Tibial artery (tissue), 4 donors: ENCODE measurements at regions not wholly inside any gene's neighbourhood (a gene's known extent, or its start where the extent isn't known, plus 50 kb on each side); places are given as distances from the start of the nearest gene placed in this dataset.

Source experiments
- DNase-seq, 2 donors: peaks; one replicate each; pipeline ENCODE4 v3.0.0-alpha.2; 2019
- H3K27ac ChIP-seq, 2 donors: fragments of 200-600 bp; sonication (generic) in 1 of 2; 1 replicate in 1 of 2; 2 replicates in 1 of 2; pipeline ENCODE4 v1.5.1; 2018 to 2019; ENCODE audit warnings: mild to moderate bottlenecking in 1 of 2
- H3K27me3 ChIP-seq, 2 donors: fragments of 200-600 bp; sonication (generic) in 1 of 2; one replicate each; pipeline versions ENCODE4 v1.5.1 to v1.6.0; 2016 to 2019
- H3K36me3 ChIP-seq, 3 donors: fragments of 200-600 bp; sonication (generic) in 2 of 3; one replicate each; pipeline ENCODE4 v1.5.1; 2016 to 2019; ENCODE audit warnings: mild to moderate bottlenecking in 2 of 3
- H3K4me1 ChIP-seq, 4 donors: fragments of 200-600 bp; sonication (generic) in 2 of 4; 1 replicate in 3 of 4; 2 replicates in 1 of 4; pipeline ENCODE4 v1.5.1; 2016 to 2019
- H3K4me3 ChIP-seq, 2 donors: fragments of 200-600 bp; sonication (generic) in 1 of 2; 1 replicate in 1 of 2; 2 replicates in 1 of 2; pipeline ENCODE4 v1.5.1; 2018 to 2019; ENCODE audit warnings: mild to moderate bottlenecking in 2 of 2
- H3K9me3 ChIP-seq, 3 donors: fragments of 200-600 bp; sonication (generic) in 1 of 3; one replicate each; pipeline ENCODE4 v1.5.1; 2016 to 2019
- CTCF ChIP-seq, 2 experiments: fragments of 200-600 bp in 1 of 2; fragments of 450-650 bp in 1 of 2; IDR thresholded peaks; one replicate each; pipeline ENCODE4 v1.5.1; 2017 to 2019; ENCODE audit warnings: antibody characterized with exemption in 2 of 2, mild to moderate bottlenecking in 1 of 2, moderate library complexity in 1 of 2
- intact Hi-C: fragments of 100-400 bp; cut with DNase I; formaldehyde crosslinking; loops from one replicate; pipeline ENCODE4 v1.15.0; 2023; ENCODE audit warnings: low total_unique reads

- H3K4me1 ChIP-seq: no peaks in the 10 kb centered on the region
- no peaks in the 10 kb centered on the region for H3K36me3 ChIP-seq
- intact Hi-C loops: no loop called here
- no peak overlapping the region for H3K4me3 ChIP-seq
- no peak for DNase-seq
- H3K27me3 ChIP-seq: peaks cover 0 to 2% of the 10 kb centered on the region in 2 donors
- no peaks in the 10 kb centered on the region for H3K9me3 ChIP-seq
- H3K27ac ChIP-seq: no peak overlapping the region
- TF ChIP-seq CTCF (IDR thresholded peaks at IDR 0.05): no peak
These were observed 166.9 kb upstream of the SP4 start for GRCh38 chr7:21260939-21261338.

GRCh38 chr7:21261627-21262594 is 166.0 kb upstream of the SP4 start:
- DNase-seq: no peak
- Histone ChIP-seq H3K4me3 (no peak overlapping the region), H3K27me3 (no peaks in the 10 kb centered on the region), H3K4me1 (no peaks in the 10 kb centered on the region), H3K9me3 (no peaks in the 10 kb centered on the region), H3K36me3 (no peaks in the 10 kb centered on the region), H3K27ac (no peak overlapping the region)
- intact Hi-C loops: no loop called here
- peak in 1 of 2 experiments; percentile 15 for TF ChIP-seq CTCF (IDR thresholded peaks at IDR 0.05)

GRCh38 chr7:21269021-21269420 is 158.9 kb upstream of the SP4 start:
- no peaks in the 10 kb centered on the region for H3K4me1 ChIP-seq
- TF ChIP-seq CTCF (IDR thresholded peaks at IDR 0.05): no peak
- H3K4me3 ChIP-seq: no peak overlapping the region
- H3K36me3 ChIP-seq: no peaks in the 10 kb centered on the region
- no peak overlapping the region for H3K27ac ChIP-seq
- intact Hi-C loops: no loop called here
- no peaks in the 10 kb centered on the region for H3K9me3 ChIP-seq
- H3K27me3 ChIP-seq: no peaks in the 10 kb centered on the region
- DNase-seq: no peak

- Histone ChIP-seq H3K4me3 (no peak overlapping the region), H3K36me3 (no peaks in the 10 kb centered on the region), H3K27ac (no peak overlapping the region), H3K4me1 (no peaks in the 10 kb centered on the region), H3K27me3 (no peaks in the 10 kb centered on the region), H3K9me3 (no peaks in the 10 kb centered on the region)
- no peak for TF ChIP-seq CTCF (IDR thresholded peaks at IDR 0.05)
- intact Hi-C loops: no loop called here
- DNase-seq: no peak
These were observed 151.3 kb upstream of the SP4 start for GRCh38 chr7:21276471-21277035.

GRCh38 chr7:21278944-21279343 is 148.9 kb upstream of the SP4 start:
- Histone ChIP-seq H3K9me3 (no peaks in the 10 kb centered on the region), H3K27me3 (no peaks in the 10 kb centered on the region), H3K27ac (no peak overlapping the region), H3K4me1 (no peaks in the 10 kb centered on the region), H3K36me3 (no peaks in the 10 kb centered on the region), H3K4me3 (no peak overlapping the region)
- no peak for DNase-seq
- intact Hi-C loops: no loop called here
- TF ChIP-seq CTCF (IDR thresholded peaks at IDR 0.05): no peak
